ENCODE measurements at regions not wholly inside any gene's neighbourhood (a gene's known extent, or its start where the extent isn't known, plus 50 kb on each side); places are given as distances from the start of the nearest gene placed in this dataset.

DNA sequence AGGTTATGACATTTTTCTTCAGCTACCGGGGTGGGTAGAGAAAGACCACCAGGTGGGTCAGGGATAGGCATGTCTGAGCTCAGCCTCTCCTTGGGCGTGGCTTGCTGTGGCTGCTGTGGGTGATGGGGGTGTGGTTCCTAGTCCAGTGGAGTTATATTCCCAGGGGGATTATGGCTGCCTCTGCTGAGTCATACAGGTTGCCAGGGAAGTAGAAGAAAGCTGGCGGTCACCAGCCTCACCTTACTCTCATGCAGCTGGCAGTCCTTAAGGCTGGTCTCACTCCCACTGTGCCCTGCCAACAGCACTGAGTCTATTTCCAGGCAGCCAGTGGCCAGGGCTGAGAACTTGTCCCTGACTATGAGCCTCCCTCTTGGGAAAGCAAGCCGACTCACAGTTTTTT, 130.0 kb downstream of the SCP2D1 start:
- no peak overlapping the region for H3K27ac ChIP-seq (ENCODE audit: low read depth, low read length)
- H3K4me3 ChIP-seq (ENCODE audit: low read depth in 1 of 2, low read length in 2 of 2) = no peak overlapping the region
- H3K27me3 ChIP-seq (ENCODE audit: control insufficient read depth in 1 of 2, insufficient read depth in 2 of 2, low read length in 2 of 2) = no peaks in the 10 kb centered on the region
- H3K9me3 ChIP-seq (ENCODE audit: control insufficient read depth in 1 of 2, low read length in 2 of 2) = no peaks in the 10 kb centered on the region
- no peak overlapping the region for H3K9ac ChIP-seq (ENCODE audit: low read depth in 1 of 2, low read length in 2 of 2)
- H3K36me3 ChIP-seq (ENCODE audit: control insufficient read depth in 1 of 2, insufficient read depth in 2 of 2, low read length in 2 of 2) = no peaks in the 10 kb centered on the region
- H3K4me1 ChIP-seq (ENCODE audit: control insufficient read depth in 1 of 2, insufficient read depth in 2 of 2, low read length in 2 of 2) = no peaks in the 10 kb centered on the region

DNA sequence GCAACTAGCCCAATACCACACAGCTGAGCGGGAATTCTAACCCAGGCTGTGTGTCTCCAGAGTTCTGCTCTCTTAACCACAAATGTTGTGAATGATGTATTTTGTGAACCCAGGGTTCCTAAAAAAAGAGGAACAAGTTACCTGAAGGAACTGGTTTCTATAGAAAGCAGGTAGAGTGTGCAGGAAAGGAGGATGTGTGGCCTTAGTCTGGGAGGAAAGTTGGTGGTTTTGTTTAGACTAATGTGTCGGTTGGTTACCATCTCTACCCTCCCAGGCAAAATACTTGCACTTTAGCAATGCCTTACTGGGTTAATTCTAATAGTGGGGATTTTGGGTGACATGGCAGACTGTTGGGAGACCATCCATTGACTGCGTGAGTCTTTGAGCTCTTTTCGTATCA, 143.3 kb downstream of the SCP2D1 start:
- Histone ChIP-seq H3K36me3 (ENCODE audit: control insufficient read depth in 1 of 2, insufficient read depth in 2 of 2, low read length in 2 of 2) (no peaks in the 10 kb centered on the region), H3K4me1 (ENCODE audit: control insufficient read depth in 1 of 2, insufficient read depth in 2 of 2, low read length in 2 of 2) (no peaks in the 10 kb centered on the region), H3K4me3 (ENCODE audit: low read depth in 1 of 2, low read length in 2 of 2) (no peak overlapping the region), H3K9me3 (ENCODE audit: control insufficient read depth in 1 of 2, low read length in 2 of 2) (no peaks in the 10 kb centered on the region), H3K27ac (ENCODE audit: low read depth, low read length) (no peak overlapping the region), H3K27me3 (ENCODE audit: control insufficient read depth in 1 of 2, insufficient read depth in 2 of 2, low read length in 2 of 2) (no peaks in the 10 kb centered on the region), H3K9ac (ENCODE audit: low read depth in 1 of 2, low read length in 2 of 2) (no peak overlapping the region)

DNA sequence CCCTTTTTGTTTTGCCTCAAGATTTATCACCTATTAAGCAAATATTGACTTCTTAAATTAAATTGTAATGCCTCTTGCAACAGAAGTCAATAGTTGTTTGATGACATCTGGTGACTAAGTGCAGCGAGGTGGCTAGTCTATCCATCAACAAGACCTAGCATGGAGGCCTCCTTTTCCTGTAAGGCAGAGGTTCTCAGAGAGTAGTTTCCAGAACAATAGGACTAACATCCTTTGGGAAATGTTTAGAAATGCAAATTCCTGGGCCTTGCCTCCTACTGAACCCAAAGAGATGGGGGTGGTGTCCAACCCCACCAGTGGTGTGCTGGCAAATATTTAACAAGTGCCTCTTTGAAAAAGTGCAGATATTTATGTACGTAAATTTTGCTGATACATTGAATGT, 143.7 kb downstream of the SCP2D1 start:
- no peak overlapping the region for H3K27ac ChIP-seq (ENCODE audit: low read depth, low read length)
- H3K9ac ChIP-seq (ENCODE audit: low read depth in 1 of 2, low read length in 2 of 2) = no peak overlapping the region
- H3K4me1 ChIP-seq (ENCODE audit: control insufficient read depth in 1 of 2, insufficient read depth in 2 of 2, low read length in 2 of 2) = no peaks in the 10 kb centered on the region
- H3K27me3 ChIP-seq (ENCODE audit: control insufficient read depth in 1 of 2, insufficient read depth in 2 of 2, low read length in 2 of 2) = no peaks in the 10 kb centered on the region
- H3K9me3 ChIP-seq (ENCODE audit: control insufficient read depth in 1 of 2, low read length in 2 of 2) = no peaks in the 10 kb centered on the region
- no peak overlapping the region for H3K4me3 ChIP-seq (ENCODE audit: low read depth in 1 of 2, low read length in 2 of 2)
- H3K36me3 ChIP-seq (ENCODE audit: control insufficient read depth in 1 of 2, insufficient read depth in 2 of 2, low read length in 2 of 2) = no peaks in the 10 kb centered on the region

DNA sequence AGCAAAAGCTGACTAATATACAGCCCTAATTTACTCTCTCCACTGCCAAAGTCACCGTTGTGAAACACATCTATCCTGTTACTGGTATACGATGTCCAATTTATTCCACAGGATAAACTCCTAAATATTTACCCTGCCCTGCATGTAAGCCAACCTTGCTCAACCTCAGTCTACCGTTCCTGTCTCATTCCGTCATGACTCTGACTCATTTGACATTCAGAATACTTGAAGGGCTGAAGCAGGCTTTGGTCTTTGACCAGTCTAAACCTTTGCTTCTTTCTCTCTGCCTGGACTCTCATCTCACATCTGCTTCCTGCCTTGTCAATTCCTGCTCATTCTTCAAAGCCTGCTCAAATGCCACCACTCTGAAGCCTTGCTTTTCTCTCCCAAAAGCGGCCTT, 157.5 kb downstream of the SCP2D1 start:
- H3K9me3 ChIP-seq (ENCODE audit: control insufficient read depth in 1 of 2, low read length in 2 of 2) = no peaks in the 10 kb centered on the region
- no peaks in the 10 kb centered on the region for H3K36me3 ChIP-seq (ENCODE audit: control insufficient read depth in 1 of 2, insufficient read depth in 2 of 2, low read length in 2 of 2)
- H3K4me1 ChIP-seq (ENCODE audit: control insufficient read depth in 1 of 2, insufficient read depth in 2 of 2, low read length in 2 of 2) = no peaks in the 10 kb centered on the region
- no peak overlapping the region for H3K27ac ChIP-seq (ENCODE audit: low read depth, low read length)
- no peak overlapping the region for H3K4me3 ChIP-seq (ENCODE audit: low read depth in 1 of 2, low read length in 2 of 2)
- H3K27me3 ChIP-seq (ENCODE audit: control insufficient read depth in 1 of 2, insufficient read depth in 2 of 2, low read length in 2 of 2) = no peaks in the 10 kb centered on the region
- H3K9ac ChIP-seq (ENCODE audit: low read depth in 1 of 2, low read length in 2 of 2) = no peak overlapping the region

DNA sequence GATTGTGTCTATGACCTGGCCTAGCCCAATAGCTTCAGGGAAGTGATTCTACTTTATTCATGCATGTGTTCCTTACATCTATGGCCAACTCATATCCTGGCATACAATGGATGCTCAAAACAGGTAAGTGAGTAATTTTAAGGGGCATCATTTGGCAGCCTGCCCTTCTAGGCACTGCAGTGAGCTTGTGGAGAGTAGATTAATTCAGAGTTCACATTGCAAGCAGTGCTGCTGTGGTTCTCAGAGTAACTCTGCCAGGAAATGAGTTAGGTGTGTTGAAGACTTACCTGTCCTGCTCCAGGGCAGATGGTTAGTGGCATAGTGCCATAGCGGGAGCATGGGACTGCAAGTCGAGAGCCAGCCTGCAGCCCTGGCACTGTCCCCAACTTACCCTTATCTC, 158.0 kb downstream of the SCP2D1 start:
- H3K27ac ChIP-seq (ENCODE audit: low read depth, low read length) = no peak overlapping the region
- no peak overlapping the region for H3K4me3 ChIP-seq (ENCODE audit: low read depth in 1 of 2, low read length in 2 of 2)
- no peaks in the 10 kb centered on the region for H3K4me1 ChIP-seq (ENCODE audit: control insufficient read depth in 1 of 2, insufficient read depth in 2 of 2, low read length in 2 of 2)
- H3K36me3 ChIP-seq (ENCODE audit: control insufficient read depth in 1 of 2, insufficient read depth in 2 of 2, low read length in 2 of 2) = no peaks in the 10 kb centered on the region
- H3K27me3 ChIP-seq (ENCODE audit: control insufficient read depth in 1 of 2, insufficient read depth in 2 of 2, low read length in 2 of 2) = no peaks in the 10 kb centered on the region
- H3K9ac ChIP-seq (ENCODE audit: low read depth in 1 of 2, low read length in 2 of 2) = no peak overlapping the region
- no peaks in the 10 kb centered on the region for H3K9me3 ChIP-seq (ENCODE audit: control insufficient read depth in 1 of 2, low read length in 2 of 2)

DNA sequence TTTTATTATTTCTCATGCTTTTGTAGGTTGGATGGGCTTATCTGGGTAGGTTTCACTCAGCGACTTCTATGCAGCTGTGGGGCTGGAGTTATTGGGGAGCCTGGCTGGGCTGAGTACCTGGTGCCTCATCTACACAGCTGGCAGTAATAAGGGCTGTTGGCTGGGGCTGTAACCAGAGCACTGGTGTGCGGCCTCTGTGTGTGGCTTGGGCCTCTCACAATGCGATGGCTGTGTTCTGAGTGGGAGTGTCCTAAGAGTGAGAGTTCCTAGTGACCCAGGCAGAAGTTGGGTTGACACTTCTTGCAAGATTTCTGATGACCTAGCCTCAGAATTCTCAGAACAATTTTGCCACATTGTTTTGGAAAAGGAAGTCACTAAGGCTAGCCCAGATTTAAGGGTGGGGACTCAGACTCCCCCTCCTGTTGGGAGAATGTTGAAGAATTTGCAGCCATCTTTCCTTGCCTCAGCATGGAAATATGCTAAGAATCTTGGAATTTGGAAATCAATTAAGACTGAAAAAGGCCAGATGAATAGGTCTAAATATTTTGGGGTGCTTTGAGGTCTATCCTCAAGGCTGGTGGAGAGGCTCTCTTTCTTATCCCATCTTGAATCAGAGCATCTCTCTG, 158.8 kb downstream of the SCP2D1 start:
- Histone ChIP-seq H3K4me3 (ENCODE audit: low read depth in 1 of 2, low read length in 2 of 2) (no peak overlapping the region), H3K4me1 (ENCODE audit: control insufficient read depth in 1 of 2, insufficient read depth in 2 of 2, low read length in 2 of 2) (no peaks in the 10 kb centered on the region), H3K27me3 (ENCODE audit: control insufficient read depth in 1 of 2, insufficient read depth in 2 of 2, low read length in 2 of 2) (no peaks in the 10 kb centered on the region), H3K9ac (ENCODE audit: low read depth in 1 of 2, low read length in 2 of 2) (no peak overlapping the region), H3K36me3 (ENCODE audit: control insufficient read depth in 1 of 2, insufficient read depth in 2 of 2, low read length in 2 of 2) (no peaks in the 10 kb centered on the region), H3K27ac (ENCODE audit: low read depth, low read length) (no peak overlapping the region), H3K9me3 (ENCODE audit: control insufficient read depth in 1 of 2, low read length in 2 of 2) (no peaks in the 10 kb centered on the region)

- Histone ChIP-seq H3K4me1 (ENCODE audit: control insufficient read depth in 1 of 2, insufficient read depth in 2 of 2, low read length in 2 of 2) (no peaks in the 10 kb centered on the region), H3K9ac (ENCODE audit: low read depth in 1 of 2, low read length in 2 of 2) (no peak overlapping the region), H3K27me3 (ENCODE audit: control insufficient read depth in 1 of 2, insufficient read depth in 2 of 2, low read length in 2 of 2) (no peaks in the 10 kb centered on the region), H3K9me3 (ENCODE audit: control insufficient read depth in 1 of 2, low read length in 2 of 2) (no peaks in the 10 kb centered on the region), H3K4me3 (ENCODE audit: low read depth in 1 of 2, low read length in 2 of 2) (no peak overlapping the region), H3K27ac (ENCODE audit: low read depth, low read length) (no peak overlapping the region), H3K36me3 (ENCODE audit: control insufficient read depth in 1 of 2, insufficient read depth in 2 of 2, low read length in 2 of 2) (no peaks in the 10 kb centered on the region)
Observed at GRCh38 chr20:18973529-18974173, 160.1 kb downstream of the SCP2D1 start.

DNA sequence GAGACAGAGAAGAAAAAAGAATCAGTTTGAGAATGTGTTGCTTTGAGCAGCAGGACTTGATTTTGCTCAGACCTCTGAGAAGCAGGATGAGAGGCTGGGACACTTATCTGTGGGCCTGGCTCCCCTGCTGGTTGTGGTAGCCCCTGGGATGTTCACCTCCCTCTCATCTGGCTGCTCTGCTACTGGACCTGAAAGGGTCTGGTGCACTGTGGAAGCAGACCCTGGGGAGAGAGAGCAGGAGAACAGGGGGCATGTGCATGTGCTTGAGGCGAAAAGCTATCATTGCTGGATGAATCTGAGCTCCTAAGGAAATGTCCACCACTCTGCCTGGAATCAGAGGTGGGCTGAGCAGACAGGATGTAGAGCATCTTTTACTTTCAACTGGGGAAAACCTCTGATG, 161.1 kb downstream of the SCP2D1 start:
- no peaks in the 10 kb centered on the region for H3K36me3 ChIP-seq (ENCODE audit: control insufficient read depth in 1 of 2, insufficient read depth in 2 of 2, low read length in 2 of 2)
- H3K27me3 ChIP-seq (ENCODE audit: control insufficient read depth in 1 of 2, insufficient read depth in 2 of 2, low read length in 2 of 2) = no peaks in the 10 kb centered on the region
- no peaks in the 10 kb centered on the region for H3K4me1 ChIP-seq (ENCODE audit: control insufficient read depth in 1 of 2, insufficient read depth in 2 of 2, low read length in 2 of 2)
- H3K27ac ChIP-seq (ENCODE audit: low read depth, low read length) = no peak overlapping the region
- no peaks in the 10 kb centered on the region for H3K9me3 ChIP-seq (ENCODE audit: control insufficient read depth in 1 of 2, low read length in 2 of 2)
- H3K4me3 ChIP-seq (ENCODE audit: low read depth in 1 of 2, low read length in 2 of 2) = no peak overlapping the region
- no peak overlapping the region for H3K9ac ChIP-seq (ENCODE audit: low read depth in 1 of 2, low read length in 2 of 2)

DNA sequence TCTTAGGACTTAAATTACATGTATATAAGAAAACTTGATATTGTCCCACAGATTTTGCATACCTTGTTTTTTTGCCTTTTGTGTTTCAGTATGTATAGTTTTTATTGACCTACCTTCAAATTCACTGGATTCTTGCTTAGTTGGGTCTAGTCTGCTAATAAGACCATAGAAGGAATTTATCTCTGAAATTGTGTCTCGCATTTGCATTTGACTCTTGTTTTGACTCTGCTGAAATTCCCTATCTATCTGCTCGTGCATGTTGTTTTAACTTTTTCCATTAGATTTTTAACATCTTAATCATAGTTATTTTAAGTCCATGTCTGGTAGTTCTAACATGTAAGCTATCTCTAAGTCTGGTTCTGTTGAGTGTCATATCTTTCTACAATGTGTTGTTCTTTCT, 163.9 kb downstream of the SCP2D1 start:
- Histone ChIP-seq H3K4me3 (ENCODE audit: low read depth in 1 of 2, low read length in 2 of 2) (no peak overlapping the region), H3K9ac (ENCODE audit: low read depth in 1 of 2, low read length in 2 of 2) (no peak overlapping the region), H3K4me1 (ENCODE audit: control insufficient read depth in 1 of 2, insufficient read depth in 2 of 2, low read length in 2 of 2) (no peaks in the 10 kb centered on the region), H3K36me3 (ENCODE audit: control insufficient read depth in 1 of 2, insufficient read depth in 2 of 2, low read length in 2 of 2) (no peaks in the 10 kb centered on the region), H3K27me3 (ENCODE audit: control insufficient read depth in 1 of 2, insufficient read depth in 2 of 2, low read length in 2 of 2) (no peaks in the 10 kb centered on the region), H3K27ac (ENCODE audit: low read depth, low read length) (no peak overlapping the region), H3K9me3 (ENCODE audit: control insufficient read depth in 1 of 2, low read length in 2 of 2) (no peaks in the 10 kb centered on the region)

GRCh38 chr20:18978311-18978710, 164.7 kb downstream of the SCP2D1 start:
- H3K4me1 ChIP-seq (ENCODE audit: control insufficient read depth in 1 of 2, insufficient read depth in 2 of 2, low read length in 2 of 2) = no peaks in the 10 kb centered on the region

More at GRCh38 chr20:18978311-18978710, 164.7 kb downstream of the SCP2D1 start:
- H3K27ac ChIP-seq (ENCODE audit: low read depth, low read length) = no peak overlapping the region
- no peaks in the 10 kb centered on the region for H3K27me3 ChIP-seq (ENCODE audit: control insufficient read depth in 1 of 2, insufficient read depth in 2 of 2, low read length in 2 of 2)
- H3K36me3 ChIP-seq (ENCODE audit: control insufficient read depth in 1 of 2, insufficient read depth in 2 of 2, low read length in 2 of 2) = no peaks in the 10 kb centered on the region
- no peaks in the 10 kb centered on the region for H3K9me3 ChIP-seq (ENCODE audit: control insufficient read depth in 1 of 2, low read length in 2 of 2)
- H3K9ac ChIP-seq (ENCODE audit: low read depth in 1 of 2, low read length in 2 of 2) = no peak overlapping the region
- H3K4me3 ChIP-seq (ENCODE audit: low read depth in 1 of 2, low read length in 2 of 2) = no peak overlapping the region
